IMR-90 (cell line): ENCODE measurements at regions not wholly inside any gene's neighbourhood (a gene's known extent, or its start where the extent isn't known, plus 50 kb on each side); places are given as distances from the start of the nearest gene placed in this dataset.
A peak's percentile ranks its signal among the peaks of the same experiment; 100 is the strongest.

Experiments used
- ATAC-seq: fragments of 200-7000 bp; cut with Tn5 transposase; 2 replicates; pipeline ENCODE4 v1.9.1; 2020; ENCODE audit warnings: low read depth, mild to moderate bottlenecking, moderate library complexity
- BruUV-seq: library from RNA; stranded (reverse); fragments of 400-500 nt; replicated peaks from 2 replicates; lab custom pipeline; 2021; lab: Mats Ljungman, UMichigan
- CTCF ChIA-PET: fragments of 300-600 bp; formaldehyde crosslinking; extraction: SDS; loops from one replicate; lab custom pipeline; 2021; ENCODE audit warnings: antibody characterized with exemption; lab: Yijun Ruan, JAX
- POLR2A ChIA-PET: fragments of 300-600 bp; sonication (Branson Sonifier 250); formaldehyde crosslinking; loops from one replicate; lab custom pipeline; 2022; ENCODE audit warnings: antibody characterized with exemption; ENCODE audit not compliant: unreplicated experiment; lab: Charles Lee
- DNase-seq: peaks from one replicate; pipeline ENCODE4 v3.0.0; 2013
- H2AFZ ChIP-seq: replicated peaks from 2 replicates; pipeline ENCODE3; 2013; ENCODE audit warnings: low read length, mild to moderate bottlenecking; ENCODE audit not compliant: poor library complexity
- H2AK5ac ChIP-seq: 2 replicates; pipeline ENCODE4 v1.6.1; 2013; ENCODE audit warnings: low read depth, low read length, inconsistent platforms
- H2AK9ac ChIP-seq: replicated peaks from 2 replicates; pipeline ENCODE3; 2013; ENCODE audit warnings: mild to moderate bottlenecking, low read depth, low read length, moderate library complexity; ENCODE audit not compliant: poor library complexity
- H2BK120ac ChIP-seq: 2 replicates; pipeline ENCODE4 v1.6.1; 2013; ENCODE audit warnings: low read depth, low read length, inconsistent platforms
- H2BK15ac ChIP-seq: 3 replicates; pipeline ENCODE4 v1.6.1; 2013; ENCODE audit warnings: low read depth, low read length, inconsistent platforms
- H2BK20ac ChIP-seq: 2 replicates; pipeline ENCODE4 v1.6.1; 2013; ENCODE audit warnings: low read depth, mild to moderate bottlenecking, inconsistent platforms, low read length, moderate library complexity
- H2BK5ac ChIP-seq: 2 replicates; pipeline ENCODE4 v1.6.1; 2013; ENCODE audit warnings: mild to moderate bottlenecking, low read depth, low read length, inconsistent platforms; ENCODE audit not compliant: poor library complexity, severe bottlenecking
- H3K14ac ChIP-seq: replicated peaks from 2 replicates; pipeline ENCODE4 v1.6.1; 2013; ENCODE audit warnings: low read depth, low read length, inconsistent platforms
- H3K18ac ChIP-seq: 2 replicates; pipeline ENCODE4 v1.6.1; 2013; ENCODE audit warnings: low read depth, low read length, control low read depth
- H3K23ac ChIP-seq: 2 replicates; pipeline ENCODE4 v1.6.1; 2013; ENCODE audit warnings: low read depth, low read length, inconsistent platforms
- H3K27ac ChIP-seq: 2 replicates; pipeline ENCODE4 v1.5.1; 2013; ENCODE audit warnings: mild to moderate bottlenecking, control low read depth, low read length; ENCODE audit not compliant: insufficient read depth
- H3K27me3 ChIP-seq: 2 replicates; pipeline ENCODE4 v1.6.1; 2013; ENCODE audit warnings: low read length; ENCODE audit not compliant: control insufficient read depth, insufficient read depth
- H3K36me3 ChIP-seq: 2 replicates; pipeline ENCODE4 v1.6.1; 2013; ENCODE audit warnings: low read length, mixed read lengths; ENCODE audit not compliant: control insufficient read depth, insufficient read depth
- H3K4ac ChIP-seq: 2 replicates; pipeline ENCODE4 v1.6.1; 2013; ENCODE audit warnings: low read depth, low read length, inconsistent platforms
- H3K4me1 ChIP-seq: 2 replicates; pipeline ENCODE4 v1.6.1; 2013; ENCODE audit warnings: low read length, mixed read lengths; ENCODE audit not compliant: control insufficient read depth, insufficient read depth
- H3K4me2 ChIP-seq: 2 replicates; pipeline ENCODE4 v1.6.1; 2013; ENCODE audit warnings: low read depth, mild to moderate bottlenecking, control low read depth, low read length, moderate library complexity
- H3K4me3 ChIP-seq: 2 replicates; pipeline ENCODE4 v1.5.1; 2013; ENCODE audit warnings: low read depth, mild to moderate bottlenecking, control low read depth, low read length, moderate library complexity; ENCODE audit not compliant: insufficient read depth
- H3K56ac ChIP-seq: 2 replicates; pipeline ENCODE4 v1.6.1; 2013; ENCODE audit warnings: low read length, inconsistent platforms; ENCODE audit not compliant: insufficient read depth; ENCODE audit errors: extremely low read depth
- H3K79me1 ChIP-seq, 2 experiments: 2 replicates each; pipeline ENCODE4 v1.6.1; 2013; ENCODE audit warnings: low read length in 2 of 2, inconsistent platforms in 1 of 2, low read depth in 1 of 2
- H3K9ac ChIP-seq: 2 replicates; pipeline ENCODE4 v1.6.1; 2013; ENCODE audit warnings: low read depth, low read length, control low read depth
- H3K9me1 ChIP-seq: 2 replicates; pipeline ENCODE4 v1.6.1; 2013; ENCODE audit warnings: low read length, inconsistent platforms; ENCODE audit not compliant: insufficient read depth
- H3K9me3 ChIP-seq: 2 replicates; pipeline ENCODE4 v1.6.1; 2013; ENCODE audit warnings: low read length; ENCODE audit not compliant: control insufficient read depth, insufficient read depth
- H4K20me1 ChIP-seq: 2 replicates; pipeline ENCODE4 v1.6.1; 2013; ENCODE audit warnings: low read length, inconsistent platforms; ENCODE audit not compliant: insufficient read depth
- H4K5ac ChIP-seq: 2 replicates; pipeline ENCODE4 v1.6.1; 2013; ENCODE audit warnings: mild to moderate bottlenecking, low read depth, low read length, control low read depth
- H4K8ac ChIP-seq, 2 experiments: 2 replicates each; pipeline ENCODE4 v1.6.1; 2013; ENCODE audit warnings: low read depth in 2 of 2, low read length in 2 of 2, control low read depth in 1 of 2, inconsistent platforms in 1 of 2
- H4K91ac ChIP-seq: 2 replicates; pipeline ENCODE4 v1.6.1; 2013; ENCODE audit warnings: low read depth, low read length, inconsistent platforms; ENCODE audit not compliant: insufficient read depth
- BHLHE40 ChIP-seq: fragments of 150-350 bp; IDR thresholded peaks from 2 replicates; pipeline ENCODE4 v1.6.1; 2016; ENCODE audit warnings: mild to moderate bottlenecking, low read depth, low read length
- CHD1 ChIP-seq: IDR thresholded peaks from 2 replicates; pipeline ENCODE4 v1.6.1; 2012; ENCODE audit warnings: low read depth, low read length, improper control_type of control experiment
- CTCF ChIP-seq: conservative IDR thresholded peaks from 2 replicates; pipeline ENCODE4 v1.5.1; 2012; ENCODE audit warnings: mild to moderate bottlenecking, low read depth, low read length, improper control_type of control experiment
- FOS ChIP-seq: fragments of 150-350 bp; IDR thresholded peaks from 2 replicates; pipeline ENCODE4 v1.6.1; 2016; ENCODE audit warnings: low read depth, low read length
- MAFK ChIP-seq: IDR thresholded peaks from 2 replicates; pipeline ENCODE4 v1.6.1; 2012; ENCODE audit warnings: low read depth, low read length, improper control_type of control experiment
- MAZ ChIP-seq: IDR thresholded peaks from 2 replicates; pipeline ENCODE4 v1.6.1; 2012; ENCODE audit warnings: low read depth, mild to moderate bottlenecking, low read length, improper control_type of control experiment, moderate library complexity, borderline replicate concordance
- MXI1 ChIP-seq: IDR thresholded peaks from 2 replicates; pipeline ENCODE4 v1.6.1; 2012; ENCODE audit warnings: low read depth, mild to moderate bottlenecking, low read length, moderate library complexity, borderline replicate concordance
- NFE2L2 ChIP-seq: fragments of 150-350 bp; IDR thresholded peaks from 2 replicates; pipeline ENCODE4 v1.6.1; 2016; ENCODE audit warnings: low read depth, mild to moderate bottlenecking, low read length
- RAD21 ChIP-seq: IDR thresholded peaks from 2 replicates; pipeline ENCODE4 v1.6.1; 2012; ENCODE audit warnings: low read length, improper control_type of control experiment
- RCOR1 ChIP-seq: IDR thresholded peaks from 2 replicates; pipeline ENCODE4 v1.6.1; 2012; ENCODE audit warnings: mild to moderate bottlenecking, low read length, improper control_type of control experiment; ENCODE audit not compliant: insufficient replicate concordance
- RFX5 ChIP-seq: IDR thresholded peaks from 2 replicates; pipeline ENCODE4 v1.8.0; 2012; ENCODE audit warnings: low read depth, mild to moderate bottlenecking, low read length, moderate library complexity
- SMC3 ChIP-seq: fragments of 150-350 bp; IDR thresholded peaks from 2 replicates; pipeline ENCODE4 v1.6.1; 2016; ENCODE audit warnings: low read depth, mild to moderate bottlenecking, antibody characterized with exemption, low read length, moderate library complexity
- USF2 ChIP-seq: fragments of 150-350 bp; IDR thresholded peaks from 2 replicates; pipeline ENCODE4 v1.6.1; 2017; ENCODE audit warnings: mild to moderate bottlenecking, antibody characterized with exemption, low read length, low read depth
- WGBS, 2 experiments: methylation state at CpG; one replicate each; pipeline versions ENCODE4 v1.1.5 to v1.1.7; 2013; ENCODE audit warnings: missing lambda C conversion rate in 2 of 2; ENCODE audit not compliant: insufficient read length in 1 of 2; ENCODE audit errors: extremely low coverage in 2 of 2; 5-methylcytosine and 5-hydroxymethylcytosine counted together
- dilution Hi-C: fragments of 300-500 bp; cut with HindIII; formaldehyde crosslinking; loops from one replicate; pipeline ENCODE4 v1.14.3; 2018; ENCODE audit warnings: low sequenced_read_pairs; ENCODE audit not compliant: unreplicated experiment
- in situ Hi-C: fragments of 300-500 bp; cut with MboI; formaldehyde crosslinking; loops from 3 replicates; pipeline ENCODE4 v1.14.3; 2019; ENCODE audit warnings: low sequenced_read_pairs, inconsistent platforms, mixed read lengths
- intact Hi-C: fragments of 100-400 bp; cut with micrococcal nuclease; formaldehyde crosslinking; loops from 2 replicates; pipeline ENCODE4 v1.10.0; 2022

GRCh38 chr1:34356853-34357252, 180.1 kb downstream of the C1orf94 start:
- Histone ChIP-seq H3K79me1 (no peaks in the 10 kb centered on the region), H3K14ac (no peak overlapping the region), H4K5ac (no peak overlapping the region), H3K9me3 (peaks cover 25% of the 10 kb centered on the region), H2AFZ (no peak overlapping the region), H3K9me1 (no peaks in the 10 kb centered on the region), H3K4me1 (no peaks in the 10 kb centered on the region), H4K8ac (no peak overlapping the region), H4K20me1 (no peaks in the 10 kb centered on the region), H2BK120ac (no peak overlapping the region), H3K18ac (no peak overlapping the region), H3K56ac (no peak overlapping the region), H3K27me3 (no peaks in the 10 kb centered on the region), H3K4me3 (no peak overlapping the region), H3K9ac (no peak overlapping the region), H2BK20ac (no peak overlapping the region), H3K4me2 (no peak overlapping the region), H4K91ac (no peak overlapping the region), H2AK9ac (peak overlapping the region; percentile 76), H3K36me3 (no peaks in the 10 kb centered on the region), H2BK5ac (no peak overlapping the region), H2BK15ac (no peak overlapping the region), H3K23ac (no peak overlapping the region), H3K4ac (no peak overlapping the region), H2AK5ac (no peak overlapping the region), H3K27ac (no peak overlapping the region)
- intact Hi-C loops, result no loop called here
- in situ Hi-C loops, result no loop called here
- BruUV-seq, result no TSS peak
- TF ChIP-seq USF2 (no peak), MAFK (no peak), NFE2L2 (no peak), FOS (no peak), RFX5 (no peak), MAZ (no peak), RCOR1 (no peak), MXI1 (no peak), RAD21 (no peak), BHLHE40 (no peak), CTCF (no peak), CHD1 (no peak), SMC3 (no peak)
- no CpG with 5 or more reads among the region's 4 CpGs for WGBS, 2 experiments
- no peak for DNase-seq
- ChIA-PET CTCF (no interaction called here), POLR2A (no interaction called here)
- dilution Hi-C loops, result no loop called here
- ATAC-seq, result no peak
